ENCODE measurements at regions not wholly inside any gene's neighbourhood (a gene's known extent, or its start where the extent isn't known, plus 50 kb on each side); places are given as distances from the start of the nearest gene placed in this dataset.
"Not testable (repeated sequence)": the region's sequence is repeated elsewhere in the genome, so short reads cannot be mapped to it uniquely, and the experiment has no call there.

- peak; percentile 47 for DNase-seq (ENCODE audit: low spot score)
Observed at GRCh38 chr4:38519666-38520065, 144.3 kb upstream of the KLF3 start.

GRCh38 chr4:38523054-38523453 is 140.9 kb upstream of the KLF3 start:
- no peak for DNase-seq (ENCODE audit: low spot score)

GRCh38 chr4:38523524-38524448 is 140.2 kb upstream of the KLF3 start:
- peak; percentile 30 for DNase-seq (ENCODE audit: low spot score)

- no peak for DNase-seq (ENCODE audit: low spot score)
Observed at GRCh38 chr4:38526412-38526811, 137.6 kb upstream of the KLF3 start.

- DNase-seq (ENCODE audit: low spot score), result peak; percentile 29
Observed at GRCh38 chr4:38529189-38530115, 134.5 kb upstream of the KLF3 start.

GRCh38 chr4:38530486-38530885 is 133.5 kb upstream of the KLF3 start:
- no peak for DNase-seq (ENCODE audit: low spot score)

- no peak for DNase-seq (ENCODE audit: low spot score)
Observed at GRCh38 chr4:38531141-38531727, 132.8 kb upstream of the KLF3 start.

GRCh38 chr4:38532908-38533499 is 131.0 kb upstream of the KLF3 start:
- no peak for DNase-seq (ENCODE audit: low spot score)

- DNase-seq (ENCODE audit: low spot score), result no peak
Observed at GRCh38 chr4:38534344-38535045, 129.5 kb upstream of the KLF3 start.

- not testable (repeated sequence) for DNase-seq (ENCODE audit: low spot score)
Observed at GRCh38 chr4:38535071-38535470, 128.9 kb upstream of the KLF3 start.

- no peak for DNase-seq (ENCODE audit: low spot score)
Observed at GRCh38 chr4:38535717-38536116, 128.3 kb upstream of the KLF3 start.

GRCh38 chr4:38536716-38537115 is 127.3 kb upstream of the KLF3 start:
- DNase-seq (ENCODE audit: low spot score), result no peak

- DNase-seq (ENCODE audit: low spot score), result no peak
Observed at GRCh38 chr4:38537666-38538065, 126.3 kb upstream of the KLF3 start.

GRCh38 chr4:38538517-38538916 is 125.5 kb upstream of the KLF3 start:
- DNase-seq (ENCODE audit: low spot score), result no peak

- DNase-seq (ENCODE audit: low spot score), result no peak
Observed at GRCh38 chr4:38539501-38539900, 124.5 kb upstream of the KLF3 start.

- no peak for DNase-seq (ENCODE audit: low spot score)
Observed at GRCh38 chr4:38547052-38547451, 116.9 kb upstream of the KLF3 start.

- no peak for DNase-seq (ENCODE audit: low spot score)
Observed at GRCh38 chr4:38548256-38548655, 115.7 kb upstream of the KLF3 start.

GRCh38 chr4:38559374-38559773 is 104.6 kb upstream of the KLF3 start:
- no peak for DNase-seq (ENCODE audit: low spot score)

- DNase-seq (ENCODE audit: low spot score), result no peak
Observed at GRCh38 chr4:38560340-38560739, 103.7 kb upstream of the KLF3 start.

- DNase-seq (ENCODE audit: low spot score), result no peak
Observed at GRCh38 chr4:38560768-38561558, 103.0 kb upstream of the KLF3 start.

All from globus pallidus (tissue), 1 donor.